ENCODE measurements at regions not wholly inside any gene's neighbourhood (a gene's known extent, or its start where the extent isn't known, plus 50 kb on each side); places are given as distances from the start of the nearest gene placed in this dataset.

- TF ChIP-seq EZH2 (IDR thresholded peaks at IDR 0.05; ENCODE audit: borderline replicate concordance, low read length) (no peak), CTCF (IDR thresholded peaks at IDR 0.05; ENCODE audit: low read length) (no peak)
These were observed 87.9 kb upstream of the FSTL4 start for GRCh38 chr5:133700251-133700650.

All from OCI-LY1 (cell line).